SW 1271 (cell line): ENCODE measurements at regions not wholly inside any gene's neighbourhood (a gene's known extent, or its start where the extent isn't known, plus 50 kb on each side); places are given as distances from the start of the nearest gene placed in this dataset.
"Not testable (repeated sequence)": the region's sequence is repeated elsewhere in the genome, so short reads cannot be mapped to it uniquely, and the experiment has no call there.

Experiments used
- DNase-seq, 2 experiments: peaks; one replicate each; lab custom pipeline; 2025; lab: John Stamatoyannopoulos, UW

GRCh38 chr21:28523367-28523766 is 469.3 kb downstream of the LTN1 start:
- no peak for DNase-seq

- DNase-seq: peak in 1 of 2 experiments; percentile 1
Measured at GRCh38 chr21:28522014-28522799, 470.5 kb downstream of the LTN1 start.

GRCh38 chr21:28518630-28519029 is 474.0 kb downstream of the LTN1 start:
- DNase-seq: no peak

GRCh38 chr21:28516991-28517592 is 475.6 kb downstream of the LTN1 start:
- peak in 1 of 2 experiments; percentile 5 for DNase-seq

GRCh38 chr21:28516021-28516420 is 476.7 kb downstream of the LTN1 start:
- no peak for DNase-seq

GRCh38 chr21:28513428-28513827 is 479.2 kb downstream of the LTN1 start:
- no peak for DNase-seq

GRCh38 chr21:28509031-28509430 is 483.6 kb downstream of the LTN1 start:
- DNase-seq: no peak

GRCh38 chr21:28508126-28508525 is 484.6 kb downstream of the LTN1 start:
- no peak for DNase-seq

GRCh38 chr21:28496517-28496916 is 496.2 kb downstream of the LTN1 start:
- DNase-seq: no peak

- no peak for DNase-seq
Measured at GRCh38 chr21:28492127-28492526, 500.6 kb downstream of the LTN1 start.

- no peak for DNase-seq
Measured at GRCh38 chr21:28489821-28490350, 502.8 kb downstream of the LTN1 start.

GRCh38 chr21:28489162-28489561 is 503.5 kb downstream of the LTN1 start:
- no peak for DNase-seq

- DNase-seq: no peak
Measured at GRCh38 chr21:28487455-28488070, 505.1 kb downstream of the LTN1 start.

- no peak for DNase-seq
Measured at GRCh38 chr21:28485301-28486022, 507.2 kb downstream of the LTN1 start.

GRCh38 chr21:28483301-28484035 is 509.2 kb downstream of the LTN1 start:
- no peak for DNase-seq

- DNase-seq: no peak
Measured at GRCh38 chr21:28482657-28483056, 510.0 kb downstream of the LTN1 start.

GRCh38 chr21:28480470-28480869 is 512.2 kb downstream of the LTN1 start:
- no peak for DNase-seq

- no peak for DNase-seq
Measured at GRCh38 chr21:28473530-28474220, 519.0 kb downstream of the LTN1 start.

- not testable (repeated sequence) for DNase-seq
Measured at GRCh38 chr21:28472543-28472942, 520.1 kb downstream of the LTN1 start.

GRCh38 chr21:28464988-28465387 is 527.7 kb downstream of the LTN1 start:
- no peak for DNase-seq

- no peak for DNase-seq
Measured at GRCh38 chr21:28464095-28464494, 528.6 kb downstream of the LTN1 start.
